Activated CD4-positive, alpha-beta T cell treated with anti-CD3 and anti-CD28 coated beads for 36 hours (primary cell): ENCODE measurements at regions not wholly inside any gene's neighbourhood (a gene's known extent, or its start where the extent isn't known, plus 50 kb on each side); places are given as distances from the start of the nearest gene placed in this dataset.

Experiments
- ATAC-seq: fragments of 200-7000 bp; cut with Tn5 transposase; one replicate; pipeline ENCODE4 v1.10.0; 2021; ENCODE audit warnings: mild to moderate bottlenecking, moderate library complexity
- CTCF ChIA-PET: fragments of 350-600 bp; sonication (Branson Sonifier 250); formaldehyde crosslinking; loops from one replicate; lab custom pipeline; 2021; ENCODE audit warnings: antibody characterized with exemption; lab: Charles Lee
- POLR2A ChIA-PET: fragments of 350-600 bp; sonication (Branson Sonifier 250); formaldehyde crosslinking; loops from one replicate; lab custom pipeline; 2021; ENCODE audit warnings: antibody characterized with exemption, inconsistent platforms; lab: Charles Lee
- DNase-seq: peaks from one replicate; pipeline ENCODE4 v3.0.0-alpha.2; 2020
- H3K27ac Mint-ChIP-seq: one replicate; pipeline ENCODE4 v1.8.0; 2021; ENCODE audit warnings: mixed read lengths
- H3K27me3 Mint-ChIP-seq: one replicate; pipeline ENCODE4 v1.8.0; 2021; ENCODE audit warnings: mixed read lengths
- H3K36me3 Mint-ChIP-seq: one replicate; pipeline ENCODE4 v1.8.0; 2021; ENCODE audit warnings: low read depth, mixed read lengths
- H3K4me1 Mint-ChIP-seq: one replicate; pipeline ENCODE4 v1.8.0; 2021; ENCODE audit warnings: mixed read lengths
- H3K4me3 Mint-ChIP-seq: one replicate; pipeline ENCODE4 v1.8.0; 2021; ENCODE audit warnings: mild to moderate bottlenecking, moderate library complexity, mixed read lengths
- H3K9me3 Mint-ChIP-seq: one replicate; pipeline ENCODE4 v1.8.0; 2021; ENCODE audit warnings: low read depth, mixed read lengths
- intact Hi-C, 2 experiments: fragments of 100-400 bp; cut with DNase I in 1 of 2; cut with micrococcal nuclease in 1 of 2; formaldehyde crosslinking; loops; one replicate each; pipeline versions ENCODE4 v1.14.2 to v1.15.1; 2022 to 2024; cut with DNase I, micrococcal nuclease

- Mint-ChIP-seq H3K27me3 (peaks cover 25% of the 10 kb centered on the region), H3K9me3 (peaks cover 10% of the 10 kb centered on the region), H3K36me3 (peaks cover 2% of the 10 kb centered on the region), H3K27ac (no peak overlapping the region), H3K4me1 (peaks cover 12% of the 10 kb centered on the region), H3K4me3 (no peak overlapping the region)
- DNase-seq (no peak), ATAC-seq (no peak)
- intact Hi-C loops: no loop called here
- CTCF ChIA-PET: interaction anchor here (0.6 kb wide), 1 partner anchor 72 kb away, joined by 3 read pairs; no protein-coding TSS in a partner anchor
- POLR2A ChIA-PET: no interaction called here
Measured at GRCh38 chr2:238669046-238669445, 178.8 kb upstream of the TWIST2 start.

GRCh38 chr2:238669581-238670080 lies 178.3 kb upstream of the TWIST2 start:
- intact Hi-C loops: loop anchor here in 1 of 2 experiments (1.0 kb wide), 1 partner anchor 230 kb away; no protein-coding TSS in a partner anchor
- CTCF ChIA-PET: interaction anchor here (0.6 kb wide), 1 partner anchor 73 kb away, joined by 3 read pairs; no protein-coding TSS in a partner anchor
- H3K27ac Mint-ChIP-seq: no peak overlapping the region
- no peak overlapping the region for H3K4me3 Mint-ChIP-seq
- H3K27me3 Mint-ChIP-seq: peaks cover 24% of the 10 kb centered on the region
- peaks cover 2% of the 10 kb centered on the region for H3K36me3 Mint-ChIP-seq
- H3K9me3 Mint-ChIP-seq: peaks cover 10% of the 10 kb centered on the region
- H3K4me1 Mint-ChIP-seq: peaks cover 12% of the 10 kb centered on the region
- POLR2A ChIA-PET: no interaction called here
- ATAC-seq (no peak), DNase-seq (no peak)

GRCh38 chr2:238670111-238670585 lies 177.7 kb upstream of the TWIST2 start:
- intact Hi-C loops: loop anchor here in 1 of 2 experiments (1.0 kb wide), 1 partner anchor 231 kb away; no protein-coding TSS in a partner anchor
- peaks cover 23% of the 10 kb centered on the region for H3K27me3 Mint-ChIP-seq
- H3K9me3 Mint-ChIP-seq: peaks cover 5% of the 10 kb centered on the region
- ChIA-PET POLR2A (no interaction called here), CTCF (no interaction called here)
- H3K27ac Mint-ChIP-seq: no peak overlapping the region
- DNase-seq (peak; percentile 61), ATAC-seq (peak; percentile 93)
- H3K36me3 Mint-ChIP-seq: no peaks in the 10 kb centered on the region
- peaks cover 12% of the 10 kb centered on the region for H3K4me1 Mint-ChIP-seq
- no peak overlapping the region for H3K4me3 Mint-ChIP-seq

- Mint-ChIP-seq H3K27me3 (peaks cover 35% of the 10 kb centered on the region), H3K9me3 (peaks cover 7% of the 10 kb centered on the region), H3K4me1 (peaks cover 8% of the 10 kb centered on the region), H3K36me3 (no peaks in the 10 kb centered on the region), H3K27ac (no peak overlapping the region), H3K4me3 (no peak overlapping the region)
- intact Hi-C loops: no loop called here
- ChIA-PET POLR2A (no interaction called here), CTCF (no interaction called here)
- DNase-seq (no peak), ATAC-seq (no peak)
Measured at GRCh38 chr2:238682536-238682935, 165.3 kb upstream of the TWIST2 start.

GRCh38 chr2:238684362-238685326 lies 163.2 kb upstream of the TWIST2 start:
- Mint-ChIP-seq H3K4me3 (no peak overlapping the region), H3K27me3 (peaks cover 30% of the 10 kb centered on the region), H3K4me1 (peaks cover 8% of the 10 kb centered on the region), H3K9me3 (no peaks in the 10 kb centered on the region), H3K36me3 (no peaks in the 10 kb centered on the region), H3K27ac (no peak overlapping the region)
- ATAC-seq (peak; percentile 94), DNase-seq (peak; percentile 50)
- intact Hi-C loops: no loop called here
- POLR2A ChIA-PET: no interaction called here
- CTCF ChIA-PET: no interaction called here

- Mint-ChIP-seq H3K9me3 (no peaks in the 10 kb centered on the region), H3K4me1 (peaks cover 8% of the 10 kb centered on the region), H3K36me3 (no peaks in the 10 kb centered on the region), H3K4me3 (no peak overlapping the region), H3K27me3 (peaks cover 30% of the 10 kb centered on the region), H3K27ac (no peak overlapping the region)
- no peak for ATAC-seq
- CTCF ChIA-PET: no interaction called here
- no peak for DNase-seq
- POLR2A ChIA-PET: no interaction called here
- intact Hi-C loops: no loop called here
Measured at GRCh38 chr2:238685327-238685709, 162.6 kb upstream of the TWIST2 start.

GRCh38 chr2:238685713-238686112 lies 162.2 kb upstream of the TWIST2 start:
- intact Hi-C loops: no loop called here
- peak; percentile 26 for DNase-seq

GRCh38 chr2:238686223-238686622 lies 161.7 kb upstream of the TWIST2 start:
- no peak for ATAC-seq
- peaks cover 27% of the 10 kb centered on the region for H3K27me3 Mint-ChIP-seq
- H3K36me3 Mint-ChIP-seq: no peaks in the 10 kb centered on the region
- intact Hi-C loops: no loop called here
- no peak overlapping the region for H3K4me3 Mint-ChIP-seq
- DNase-seq: no peak
- ChIA-PET POLR2A (no interaction called here), CTCF (no interaction called here)
- peaks cover 8% of the 10 kb centered on the region for H3K4me1 Mint-ChIP-seq
- no peaks in the 10 kb centered on the region for H3K9me3 Mint-ChIP-seq
- no peak overlapping the region for H3K27ac Mint-ChIP-seq

More at GRCh38 chr2:238685713-238686112, 162.2 kb upstream of the TWIST2 start:
- Mint-ChIP-seq H3K4me3 (no peak overlapping the region), H3K4me1 (peaks cover 8% of the 10 kb centered on the region), H3K9me3 (no peaks in the 10 kb centered on the region), H3K36me3 (no peaks in the 10 kb centered on the region), H3K27me3 (peaks cover 31% of the 10 kb centered on the region), H3K27ac (no peak overlapping the region)
- ATAC-seq: no peak
- POLR2A ChIA-PET: no interaction called here
- CTCF ChIA-PET: no interaction called here

GRCh38 chr2:238688193-238689153 lies 159.4 kb upstream of the TWIST2 start:
- DNase-seq (no peak), ATAC-seq (no peak)
- ChIA-PET POLR2A (no interaction called here), CTCF (no interaction called here)
- Mint-ChIP-seq H3K9me3 (no peaks in the 10 kb centered on the region), H3K36me3 (no peaks in the 10 kb centered on the region), H3K27me3 (peaks cover 18% of the 10 kb centered on the region), H3K27ac (no peak overlapping the region), H3K4me1 (peaks cover 8% of the 10 kb centered on the region), H3K4me3 (no peak overlapping the region)
- intact Hi-C loops: no loop called here

- Mint-ChIP-seq H3K4me1 (peaks cover 7% of the 10 kb centered on the region), H3K27me3 (peaks cover 15% of the 10 kb centered on the region), H3K27ac (no peak overlapping the region), H3K36me3 (no peaks in the 10 kb centered on the region), H3K9me3 (no peaks in the 10 kb centered on the region), H3K4me3 (no peak overlapping the region)
- ChIA-PET CTCF (no interaction called here), POLR2A (no interaction called here)
- intact Hi-C loops: no loop called here
- DNase-seq (no peak), ATAC-seq (no peak)
Measured at GRCh38 chr2:238689331-238689730, 158.6 kb upstream of the TWIST2 start.

GRCh38 chr2:238689871-238690389 lies 158.0 kb upstream of the TWIST2 start:
- ChIA-PET CTCF (no interaction called here), POLR2A (no interaction called here)
- Mint-ChIP-seq H3K27me3 (peaks cover 15% of the 10 kb centered on the region), H3K9me3 (no peaks in the 10 kb centered on the region), H3K4me3 (no peak overlapping the region), H3K36me3 (no peaks in the 10 kb centered on the region), H3K4me1 (peaks cover under 1% of the 10 kb centered on the region), H3K27ac (no peak overlapping the region)
- DNase-seq (no peak), ATAC-seq (no peak)
- intact Hi-C loops: no loop called here
